ENCODE measurements at regions not wholly inside any gene's neighbourhood (a gene's known extent, or its start where the extent isn't known, plus 50 kb on each side); places are given as distances from the start of the nearest gene placed in this dataset.
A peak's percentile ranks its signal among the peaks of the same experiment; 100 is the strongest.
"Not testable (repeated sequence)": the region's sequence is repeated elsewhere in the genome, so short reads cannot be mapped to it uniquely, and the experiment has no call there.

GRCh38 chr20:19875376-19876221 lies 117.5 kb downstream of the RIN2 start:
- DNase-seq: peak; percentile 9 to 35

GRCh38 chr20:19876828-19877460 lies 118.9 kb downstream of the RIN2 start:
- no peak for DNase-seq

- not testable (repeated sequence) for DNase-seq
Measured at GRCh38 chr20:19879874-19880255, 121.8 kb downstream of the RIN2 start.

GRCh38 chr20:19880256-19881079 lies 122.4 kb downstream of the RIN2 start:
- DNase-seq: no peak

- no peak for DNase-seq
Measured at GRCh38 chr20:19881080-19881840, 123.2 kb downstream of the RIN2 start.

GRCh38 chr20:19881990-19882389 lies 123.9 kb downstream of the RIN2 start:
- DNase-seq: no peak

GRCh38 chr20:19882446-19882845 lies 124.4 kb downstream of the RIN2 start:
- DNase-seq: no peak

GRCh38 chr20:19883501-19883900 lies 125.4 kb downstream of the RIN2 start:
- DNase-seq: no peak

GRCh38 chr20:19885594-19885938 lies 127.5 kb downstream of the RIN2 start:
- no peak for DNase-seq

- DNase-seq: no peak
Measured at GRCh38 chr20:19885939-19886660, 128.0 kb downstream of the RIN2 start.

GRCh38 chr20:19886661-19887288 lies 128.7 kb downstream of the RIN2 start:
- DNase-seq: no peak

GRCh38 chr20:19887556-19888268 lies 129.4 kb upstream of the NAA20 start:
- DNase-seq: no peak

GRCh38 chr20:19888269-19888671 lies 128.9 kb upstream of the NAA20 start:
- DNase-seq: no peak

- DNase-seq: no peak
Measured at GRCh38 chr20:19889011-19889953, 127.9 kb upstream of the NAA20 start.

- DNase-seq: no peak
Measured at GRCh38 chr20:19890445-19891051, 126.6 kb upstream of the NAA20 start.

- no peak for DNase-seq
Measured at GRCh38 chr20:19893356-19893755, 123.8 kb upstream of the NAA20 start.

GRCh38 chr20:19895761-19896160 lies 121.4 kb upstream of the NAA20 start:
- no peak for DNase-seq

GRCh38 chr20:19897891-19898290 lies 119.3 kb upstream of the NAA20 start:
- no peak for DNase-seq

- peak; percentile 44 to 74 for DNase-seq
Measured at GRCh38 chr20:19901226-19901625, 115.9 kb upstream of the NAA20 start.
